ENCODE measurements at regions not wholly inside any gene's neighbourhood (a gene's known extent, or its start where the extent isn't known, plus 50 kb on each side); places are given as distances from the start of the nearest gene placed in this dataset.

DNA sequence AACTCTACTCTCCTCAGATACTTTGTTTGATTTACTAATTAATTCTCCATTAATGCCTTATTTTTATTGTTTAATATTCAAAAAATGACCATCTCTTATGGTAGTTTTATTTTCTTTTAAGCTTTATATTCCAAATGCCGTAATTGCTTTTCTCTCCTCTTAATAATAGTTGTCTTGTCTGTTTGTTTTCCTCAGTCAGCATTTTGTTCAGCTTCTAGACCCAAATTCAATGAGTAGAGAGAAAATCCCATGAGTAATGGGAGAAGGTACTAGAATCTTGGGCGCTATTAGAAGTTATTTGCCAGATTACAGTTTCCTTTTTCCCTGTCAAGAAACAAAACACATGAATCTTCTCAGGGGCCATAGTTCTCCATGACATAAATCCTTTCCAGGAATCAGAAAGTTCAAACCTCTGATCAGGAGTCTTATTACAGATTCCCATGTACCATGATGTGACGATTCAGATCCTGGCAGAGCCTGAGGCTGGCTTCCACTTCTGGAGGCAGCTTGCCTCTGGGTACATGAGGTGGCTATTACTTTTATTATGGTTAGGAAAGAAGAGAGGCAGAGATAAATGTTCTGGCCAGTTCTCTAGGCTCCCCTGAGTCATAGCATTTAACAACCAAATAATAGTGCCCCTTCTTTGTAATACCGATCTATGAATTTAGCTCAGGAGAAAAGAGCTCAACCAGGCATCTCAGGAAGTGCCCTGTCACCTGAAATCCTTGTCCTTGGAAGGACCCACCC is 485.1 kb upstream of the SETBP1 start:
- Histone ChIP-seq H3K27ac (ENCODE audit: low read depth, low read length) (no peak overlapping the region), H3K9ac (ENCODE audit: low read depth in 1 of 3, low read length in 3 of 3) (no peak overlapping the region), H3K9me3 (ENCODE audit: control insufficient read depth in 3 of 3, low read length in 3 of 3) (no peaks in the 10 kb centered on the region), H3K27me3 (ENCODE audit: control insufficient read depth in 3 of 3, insufficient read depth in 3 of 3, low read length in 3 of 3) (no peaks in the 10 kb centered on the region), H3K36me3 (ENCODE audit: control insufficient read depth in 3 of 3, insufficient read depth in 3 of 3, low read length in 3 of 3) (no peaks in the 10 kb centered on the region), H3K4me3 (ENCODE audit: low read length in 3 of 3) (no peak overlapping the region), H3K4me1 (ENCODE audit: control insufficient read depth in 3 of 3, insufficient read depth in 3 of 3, low read length in 3 of 3) (no peaks in the 10 kb centered on the region)

DNA sequence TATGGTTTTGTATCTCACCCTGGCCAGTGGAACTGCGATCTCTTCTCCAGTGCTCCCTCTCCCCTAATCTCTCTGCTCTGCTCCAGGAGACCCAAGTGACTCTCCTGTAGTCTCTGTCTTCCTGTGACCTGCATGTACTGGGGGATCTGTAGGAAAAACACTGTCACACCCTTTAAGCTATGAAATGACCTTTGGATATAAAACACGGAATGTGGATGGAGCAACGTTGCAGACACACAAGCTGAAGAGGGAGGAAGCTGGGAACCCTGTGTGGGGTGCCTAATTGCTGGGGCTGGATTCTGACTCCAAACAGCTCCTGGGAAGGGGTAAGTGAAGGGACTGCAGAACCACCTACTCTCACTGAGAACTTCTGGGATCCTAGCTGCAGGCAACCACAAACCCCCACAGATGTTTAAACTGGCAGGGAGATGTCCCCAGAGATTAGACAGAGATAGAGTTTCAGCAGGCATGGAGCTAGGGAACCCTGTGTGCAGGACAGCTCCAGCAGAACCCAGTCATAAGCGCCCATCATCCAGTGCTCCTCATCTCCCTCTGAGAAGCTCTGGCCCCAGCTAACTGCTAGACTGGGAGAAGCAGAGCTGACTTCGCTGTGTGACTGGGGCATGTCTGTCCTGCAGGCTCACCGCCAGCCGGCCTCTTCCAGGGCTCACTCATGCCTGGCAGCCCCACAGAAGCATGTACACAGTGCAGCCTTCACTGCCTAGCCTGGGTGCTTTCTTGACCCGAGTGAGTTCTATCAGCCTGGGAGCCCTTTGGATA is 482.7 kb upstream of the SETBP1 start:
- no peaks in the 10 kb centered on the region for H3K27me3 ChIP-seq (ENCODE audit: control insufficient read depth in 3 of 3, insufficient read depth in 3 of 3, low read length in 3 of 3)
- no peaks in the 10 kb centered on the region for H3K4me1 ChIP-seq (ENCODE audit: control insufficient read depth in 3 of 3, insufficient read depth in 3 of 3, low read length in 3 of 3)
- no peaks in the 10 kb centered on the region for H3K9me3 ChIP-seq (ENCODE audit: control insufficient read depth in 3 of 3, low read length in 3 of 3)
- no peak overlapping the region for H3K4me3 ChIP-seq (ENCODE audit: low read length in 3 of 3)
- H3K36me3 ChIP-seq (ENCODE audit: control insufficient read depth in 3 of 3, insufficient read depth in 3 of 3, low read length in 3 of 3), result no peaks in the 10 kb centered on the region
- no peak overlapping the region for H3K9ac ChIP-seq (ENCODE audit: low read depth in 1 of 3, low read length in 3 of 3)
- no peak overlapping the region for H3K27ac ChIP-seq (ENCODE audit: low read depth, low read length)

DNA sequence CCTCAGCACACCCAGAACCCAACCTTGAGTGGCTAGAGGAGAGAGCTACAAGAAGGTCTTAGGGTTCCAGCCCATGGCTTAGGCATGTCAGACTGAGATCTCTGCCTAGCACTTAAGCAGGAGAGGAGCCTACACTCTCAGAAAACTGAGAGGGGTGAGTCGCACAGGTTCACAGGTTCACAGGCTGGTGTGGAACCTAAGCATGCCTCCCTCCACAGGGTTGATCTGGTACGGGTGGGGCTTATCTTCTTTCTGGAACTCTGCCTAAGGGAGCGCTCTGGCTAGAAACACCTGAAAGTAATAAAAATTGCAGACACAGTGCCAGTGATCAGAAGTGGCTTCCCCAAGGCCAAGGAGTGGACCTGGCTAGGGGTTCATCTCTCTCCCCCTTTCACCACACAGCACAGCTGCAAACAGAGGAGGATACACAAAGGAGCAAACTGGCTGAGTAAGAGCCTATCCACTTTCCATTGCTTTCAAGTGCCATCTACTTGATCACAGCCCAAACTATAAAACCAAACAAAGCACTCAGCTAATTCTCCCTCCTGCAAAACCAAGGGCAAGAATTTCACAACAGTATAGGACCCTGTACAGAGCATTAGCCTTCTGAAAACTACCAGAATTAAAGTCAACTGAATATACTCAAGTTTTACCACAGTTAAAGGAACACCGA is 481.9 kb upstream of the SETBP1 start:
- Histone ChIP-seq H3K27ac (ENCODE audit: low read depth, low read length) (no peak overlapping the region), H3K9me3 (ENCODE audit: control insufficient read depth in 3 of 3, low read length in 3 of 3) (no peaks in the 10 kb centered on the region), H3K36me3 (ENCODE audit: control insufficient read depth in 3 of 3, insufficient read depth in 3 of 3, low read length in 3 of 3) (no peaks in the 10 kb centered on the region), H3K4me3 (ENCODE audit: low read length in 3 of 3) (no peak overlapping the region), H3K27me3 (ENCODE audit: control insufficient read depth in 3 of 3, insufficient read depth in 3 of 3, low read length in 3 of 3) (no peaks in the 10 kb centered on the region), H3K9ac (ENCODE audit: low read depth in 1 of 3, low read length in 3 of 3) (no peak overlapping the region), H3K4me1 (ENCODE audit: control insufficient read depth in 3 of 3, insufficient read depth in 3 of 3, low read length in 3 of 3) (no peaks in the 10 kb centered on the region)

DNA sequence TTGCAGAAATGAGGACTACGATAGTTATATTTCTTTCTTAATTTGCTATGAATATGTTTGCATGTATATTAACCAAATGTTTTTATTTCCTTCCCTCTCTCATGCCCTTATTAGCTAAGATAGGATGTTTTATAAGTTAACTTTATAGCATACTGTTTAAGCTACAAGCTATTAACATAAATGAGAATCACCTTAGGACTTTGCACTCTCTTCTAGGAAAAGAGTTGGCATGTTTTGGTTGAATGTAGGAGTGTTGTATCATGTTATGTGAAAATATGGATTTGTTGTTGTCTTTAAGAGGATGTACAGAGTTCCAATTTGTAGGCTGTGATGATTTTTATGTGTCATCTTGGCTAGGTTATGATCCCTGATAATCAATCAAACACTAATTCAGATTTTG is 467.4 kb upstream of the SETBP1 start:
- H3K27me3 ChIP-seq (ENCODE audit: control insufficient read depth in 3 of 3, insufficient read depth in 3 of 3, low read length in 3 of 3), result no peaks in the 10 kb centered on the region
- H3K27ac ChIP-seq (ENCODE audit: low read depth, low read length), result no peak overlapping the region
- H3K4me1 ChIP-seq (ENCODE audit: control insufficient read depth in 3 of 3, insufficient read depth in 3 of 3, low read length in 3 of 3), result no peaks in the 10 kb centered on the region
- H3K9ac ChIP-seq (ENCODE audit: low read depth in 1 of 3, low read length in 3 of 3), result no peak overlapping the region
- no peak overlapping the region for H3K4me3 ChIP-seq (ENCODE audit: low read length in 3 of 3)
- no peaks in the 10 kb centered on the region for H3K36me3 ChIP-seq (ENCODE audit: control insufficient read depth in 3 of 3, insufficient read depth in 3 of 3, low read length in 3 of 3)
- no peaks in the 10 kb centered on the region for H3K9me3 ChIP-seq (ENCODE audit: control insufficient read depth in 3 of 3, low read length in 3 of 3)

DNA sequence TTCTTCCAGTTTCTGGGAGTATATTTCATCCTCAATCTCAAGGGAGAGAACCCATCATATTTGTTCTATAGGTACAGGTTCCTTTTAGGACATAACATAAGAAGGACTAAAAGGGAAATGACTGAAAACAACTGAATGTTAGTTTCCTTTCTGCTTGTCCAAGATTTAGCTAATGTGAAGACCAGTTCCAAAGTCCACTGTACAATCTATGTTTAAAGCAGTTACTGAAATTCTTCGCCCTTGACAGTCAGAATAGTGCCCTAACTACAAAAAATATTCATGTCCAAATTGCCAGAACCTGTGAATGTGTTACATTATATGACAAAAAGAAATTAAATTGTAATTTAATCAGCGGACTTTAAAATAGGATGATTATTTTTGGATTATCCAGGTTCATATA is 466.3 kb upstream of the SETBP1 start:
- Histone ChIP-seq H3K4me1 (ENCODE audit: control insufficient read depth in 3 of 3, insufficient read depth in 3 of 3, low read length in 3 of 3) (no peaks in the 10 kb centered on the region), H3K9ac (ENCODE audit: low read depth in 1 of 3, low read length in 3 of 3) (no peak overlapping the region), H3K27ac (ENCODE audit: low read depth, low read length) (no peak overlapping the region), H3K9me3 (ENCODE audit: control insufficient read depth in 3 of 3, low read length in 3 of 3) (no peaks in the 10 kb centered on the region), H3K36me3 (ENCODE audit: control insufficient read depth in 3 of 3, insufficient read depth in 3 of 3, low read length in 3 of 3) (no peaks in the 10 kb centered on the region), H3K4me3 (ENCODE audit: low read length in 3 of 3) (no peak overlapping the region), H3K27me3 (ENCODE audit: control insufficient read depth in 3 of 3, insufficient read depth in 3 of 3, low read length in 3 of 3) (no peaks in the 10 kb centered on the region)

DNA sequence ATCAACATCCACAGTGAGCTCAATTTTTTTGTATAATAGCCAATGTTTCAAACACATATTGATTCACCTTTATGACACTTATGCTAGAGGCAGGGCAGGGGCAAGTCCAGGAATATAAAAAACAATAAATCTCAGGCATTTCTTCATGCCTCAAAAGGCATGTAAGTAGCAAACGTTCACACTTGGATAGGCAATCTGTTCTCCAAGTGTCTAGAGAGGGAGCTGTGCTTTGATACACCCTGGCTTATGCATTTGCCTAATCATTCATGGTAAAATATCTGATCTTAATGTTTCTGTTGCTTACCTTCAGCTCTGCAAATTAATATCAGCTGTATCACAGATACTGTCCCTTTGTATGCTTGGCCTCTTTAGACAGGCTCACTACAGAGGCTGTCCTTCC is 464.5 kb upstream of the SETBP1 start:
- no peak overlapping the region for H3K4me3 ChIP-seq (ENCODE audit: low read length in 3 of 3)
- H3K27me3 ChIP-seq (ENCODE audit: control insufficient read depth in 3 of 3, insufficient read depth in 3 of 3, low read length in 3 of 3), result no peaks in the 10 kb centered on the region
- no peaks in the 10 kb centered on the region for H3K9me3 ChIP-seq (ENCODE audit: control insufficient read depth in 3 of 3, low read length in 3 of 3)
- no peak overlapping the region for H3K9ac ChIP-seq (ENCODE audit: low read depth in 1 of 3, low read length in 3 of 3)
- H3K36me3 ChIP-seq (ENCODE audit: control insufficient read depth in 3 of 3, insufficient read depth in 3 of 3, low read length in 3 of 3), result no peaks in the 10 kb centered on the region
- H3K4me1 ChIP-seq (ENCODE audit: control insufficient read depth in 3 of 3, insufficient read depth in 3 of 3, low read length in 3 of 3), result no peaks in the 10 kb centered on the region
- no peak overlapping the region for H3K27ac ChIP-seq (ENCODE audit: low read depth, low read length)

DNA sequence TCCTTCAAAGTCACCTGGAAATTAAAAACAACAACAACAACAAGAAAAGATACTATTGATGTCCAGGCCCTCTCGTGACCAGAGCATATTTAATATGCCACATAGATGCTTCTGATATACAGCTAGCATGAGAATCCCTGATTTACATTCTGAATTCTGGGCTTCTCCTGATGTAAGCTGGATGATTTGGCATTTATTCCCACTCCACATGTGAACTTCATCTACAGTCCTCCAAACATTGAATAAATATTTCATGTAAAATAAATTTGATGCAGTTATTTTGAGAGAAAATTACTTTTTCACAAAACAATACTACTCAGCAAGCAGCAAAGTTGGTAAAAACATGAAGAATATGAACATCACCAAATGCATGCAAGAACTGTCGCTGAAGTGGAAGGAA is 453.2 kb upstream of the SETBP1 start:
- Histone ChIP-seq H3K9ac (ENCODE audit: low read depth in 1 of 3, low read length in 3 of 3) (no peak overlapping the region), H3K9me3 (ENCODE audit: control insufficient read depth in 3 of 3, low read length in 3 of 3) (no peaks in the 10 kb centered on the region), H3K27me3 (ENCODE audit: control insufficient read depth in 3 of 3, insufficient read depth in 3 of 3, low read length in 3 of 3) (no peaks in the 10 kb centered on the region)

DNA sequence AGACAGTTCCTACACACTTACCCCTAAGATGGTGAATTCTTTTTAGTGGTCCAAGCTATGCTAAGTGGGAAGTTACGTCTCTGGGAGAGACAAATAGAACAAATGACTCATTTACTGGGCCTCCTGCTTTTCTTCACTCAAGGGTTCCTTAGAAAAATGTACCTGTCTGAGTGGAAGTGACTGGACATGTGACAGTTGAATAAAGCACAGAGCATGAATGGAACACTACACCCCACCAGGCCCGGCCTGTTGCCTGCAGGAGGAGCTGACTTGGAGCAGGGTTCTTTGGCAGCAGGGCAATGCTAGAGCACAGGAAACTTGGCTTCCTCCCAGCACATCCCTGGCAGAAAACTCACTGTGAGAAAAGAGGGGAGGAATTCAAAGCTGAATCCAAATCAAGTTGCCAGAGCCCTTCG is 451.0 kb upstream of the SETBP1 start:
- Histone ChIP-seq H3K27ac (ENCODE audit: low read depth, low read length) (no peak overlapping the region), H3K9ac (ENCODE audit: low read depth in 1 of 3, low read length in 3 of 3) (no peak overlapping the region), H3K27me3 (ENCODE audit: control insufficient read depth in 3 of 3, insufficient read depth in 3 of 3, low read length in 3 of 3) (no peaks in the 10 kb centered on the region), H3K36me3 (ENCODE audit: control insufficient read depth in 3 of 3, insufficient read depth in 3 of 3, low read length in 3 of 3) (no peaks in the 10 kb centered on the region), H3K4me3 (ENCODE audit: low read length in 3 of 3) (no peak overlapping the region), H3K4me1 (ENCODE audit: control insufficient read depth in 3 of 3, insufficient read depth in 3 of 3, low read length in 3 of 3) (no peaks in the 10 kb centered on the region), H3K9me3 (ENCODE audit: control insufficient read depth in 3 of 3, low read length in 3 of 3) (no peaks in the 10 kb centered on the region)

More for the DNA sequence above, 453.2 kb upstream of the SETBP1 start:
- no peak overlapping the region for H3K4me3 ChIP-seq (ENCODE audit: low read length in 3 of 3)
- H3K4me1 ChIP-seq (ENCODE audit: control insufficient read depth in 3 of 3, insufficient read depth in 3 of 3, low read length in 3 of 3), result no peaks in the 10 kb centered on the region
- no peak overlapping the region for H3K27ac ChIP-seq (ENCODE audit: low read depth, low read length)
- H3K36me3 ChIP-seq (ENCODE audit: control insufficient read depth in 3 of 3, insufficient read depth in 3 of 3, low read length in 3 of 3), result no peaks in the 10 kb centered on the region

DNA sequence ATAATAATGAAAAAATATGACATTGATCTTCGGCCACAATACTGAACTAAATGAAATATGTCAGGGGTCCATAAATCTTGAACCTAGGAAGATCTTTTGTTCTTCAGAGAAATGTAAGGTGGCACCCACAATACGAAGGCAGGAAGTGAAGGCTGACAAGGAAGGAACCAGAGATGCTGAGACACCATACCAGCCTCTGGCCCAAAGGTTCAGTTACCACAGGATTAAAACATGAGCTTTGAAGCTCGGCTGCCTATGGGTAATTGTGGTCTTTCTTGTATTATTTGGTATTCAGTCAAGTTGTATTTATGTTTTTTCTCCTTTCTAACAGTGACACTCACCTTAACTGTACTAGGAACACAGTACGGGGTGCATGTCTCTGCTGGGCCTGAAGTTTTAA is 448.8 kb upstream of the SETBP1 start:
- Histone ChIP-seq H3K4me3 (ENCODE audit: low read length in 3 of 3) (no peak overlapping the region), H3K27ac (ENCODE audit: low read depth, low read length) (no peak overlapping the region), H3K9ac (ENCODE audit: low read depth in 1 of 3, low read length in 3 of 3) (no peak overlapping the region), H3K4me1 (ENCODE audit: control insufficient read depth in 3 of 3, insufficient read depth in 3 of 3, low read length in 3 of 3) (no peaks in the 10 kb centered on the region), H3K27me3 (ENCODE audit: control insufficient read depth in 3 of 3, insufficient read depth in 3 of 3, low read length in 3 of 3) (no peaks in the 10 kb centered on the region), H3K9me3 (ENCODE audit: control insufficient read depth in 3 of 3, low read length in 3 of 3) (no peaks in the 10 kb centered on the region), H3K36me3 (ENCODE audit: control insufficient read depth in 3 of 3, insufficient read depth in 3 of 3, low read length in 3 of 3) (no peaks in the 10 kb centered on the region)

DNA sequence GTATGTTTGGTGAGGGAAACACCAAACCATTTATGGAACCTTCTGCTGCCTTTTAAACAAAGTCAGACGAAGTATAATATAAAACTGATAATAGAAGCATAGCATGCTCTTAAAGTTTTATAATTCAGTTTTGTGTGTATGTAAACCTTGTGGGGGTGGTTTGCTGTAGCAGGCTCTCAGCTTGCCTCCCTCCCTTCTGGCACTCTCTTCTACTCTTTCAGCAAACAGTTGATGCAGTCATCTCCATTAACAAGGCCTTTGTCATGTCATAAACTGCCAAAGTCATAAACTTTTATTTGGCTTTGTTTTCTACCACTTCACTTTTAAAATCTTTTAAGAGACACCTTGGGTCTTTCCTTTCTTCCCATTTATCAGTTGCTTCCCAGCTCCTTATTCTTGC is 448.2 kb upstream of the SETBP1 start:
- no peaks in the 10 kb centered on the region for H3K36me3 ChIP-seq (ENCODE audit: control insufficient read depth in 3 of 3, insufficient read depth in 3 of 3, low read length in 3 of 3)
- no peaks in the 10 kb centered on the region for H3K4me1 ChIP-seq (ENCODE audit: control insufficient read depth in 3 of 3, insufficient read depth in 3 of 3, low read length in 3 of 3)
- no peak overlapping the region for H3K9ac ChIP-seq (ENCODE audit: low read depth in 1 of 3, low read length in 3 of 3)
- no peak overlapping the region for H3K4me3 ChIP-seq (ENCODE audit: low read length in 3 of 3)
- H3K9me3 ChIP-seq (ENCODE audit: control insufficient read depth in 3 of 3, low read length in 3 of 3), result no peaks in the 10 kb centered on the region
- no peak overlapping the region for H3K27ac ChIP-seq (ENCODE audit: low read depth, low read length)
- no peaks in the 10 kb centered on the region for H3K27me3 ChIP-seq (ENCODE audit: control insufficient read depth in 3 of 3, insufficient read depth in 3 of 3, low read length in 3 of 3)

Data from skeletal muscle tissue (tissue), 3 donors.